AG04450 (cell line): ENCODE measurements at regions not wholly inside any gene's neighbourhood (a gene's known extent, or its start where the extent isn't known, plus 50 kb on each side); places are given as distances from the start of the nearest gene placed in this dataset.

Source experiments
- CTCF ChIA-PET: fragments of 300-600, 350-600 bp; formaldehyde crosslinking; extraction: SDS; loops from one replicate; lab custom pipeline; 2022; ENCODE audit warnings: antibody characterized with exemption, inconsistent platforms; lab: Charles Lee
- POLR2A ChIA-PET: fragments of 350-600 bp; formaldehyde crosslinking; extraction: SDS; loops from one replicate; lab custom pipeline; 2021; ENCODE audit warnings: antibody characterized with exemption, inconsistent platforms; lab: Yijun Ruan, JAX
- DNase-seq: peaks from one replicate; pipeline ENCODE4 v3.0.0-alpha.2; 2011; ENCODE audit warnings: low read depth, low spot score
- H3K27ac ChIP-seq: one replicate; pipeline ENCODE4 v1.5.1; 2012; ENCODE audit warnings: low read depth, low read length, control low read depth
- H3K27me3 ChIP-seq: one replicate; pipeline ENCODE4 v1.6.0; 2012; ENCODE audit warnings: low read length; ENCODE audit not compliant: control insufficient read depth, insufficient read depth
- H3K4me3 ChIP-seq: 2 replicates; pipeline ENCODE4 v1.5.1; 2011; ENCODE audit warnings: mild to moderate bottlenecking, low read depth, low read length, control low read depth
- H3K9me3 ChIP-seq: 2 replicates; pipeline ENCODE4 v1.5.1; 2012; ENCODE audit warnings: low read length; ENCODE audit not compliant: control insufficient read depth, insufficient read depth
- TF ChIP-seq, protein P1 (sequence below): IDR thresholded peaks from 2 replicates; pipeline ENCODE4 v1.5.1; 2011; ENCODE audit warnings: low read depth, low read length, control low read depth, inconsistent platforms

DNA sequence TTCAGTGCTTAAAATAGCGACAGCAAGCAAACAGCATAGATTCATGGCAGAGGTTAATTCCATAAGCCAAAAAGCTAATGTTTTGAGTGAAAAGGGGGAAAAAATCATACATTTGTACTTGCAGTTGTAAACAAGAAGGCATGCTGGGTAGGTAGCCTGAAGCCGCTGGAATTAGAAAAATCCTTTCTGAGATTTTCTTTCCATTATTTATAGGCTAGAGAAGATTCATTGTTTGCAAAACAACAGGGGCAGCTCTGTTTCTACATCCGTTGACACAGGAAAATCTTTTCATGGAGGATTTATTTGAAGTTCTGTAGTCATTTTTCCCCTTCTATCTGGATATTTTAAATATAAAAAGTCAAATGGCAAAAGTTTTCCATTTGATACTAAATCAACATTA lies 843.9 kb downstream of the QKI start:
- Histone ChIP-seq H3K9me3 (peaks cover 21% of the 10 kb centered on the region), H3K4me3 (no peak overlapping the region), H3K27me3 (no peaks in the 10 kb centered on the region), H3K27ac (no peak overlapping the region)
- CTCF ChIA-PET, result no interaction called here
- no peak for DNase-seq
- TF ChIP-seq, protein P1, sequence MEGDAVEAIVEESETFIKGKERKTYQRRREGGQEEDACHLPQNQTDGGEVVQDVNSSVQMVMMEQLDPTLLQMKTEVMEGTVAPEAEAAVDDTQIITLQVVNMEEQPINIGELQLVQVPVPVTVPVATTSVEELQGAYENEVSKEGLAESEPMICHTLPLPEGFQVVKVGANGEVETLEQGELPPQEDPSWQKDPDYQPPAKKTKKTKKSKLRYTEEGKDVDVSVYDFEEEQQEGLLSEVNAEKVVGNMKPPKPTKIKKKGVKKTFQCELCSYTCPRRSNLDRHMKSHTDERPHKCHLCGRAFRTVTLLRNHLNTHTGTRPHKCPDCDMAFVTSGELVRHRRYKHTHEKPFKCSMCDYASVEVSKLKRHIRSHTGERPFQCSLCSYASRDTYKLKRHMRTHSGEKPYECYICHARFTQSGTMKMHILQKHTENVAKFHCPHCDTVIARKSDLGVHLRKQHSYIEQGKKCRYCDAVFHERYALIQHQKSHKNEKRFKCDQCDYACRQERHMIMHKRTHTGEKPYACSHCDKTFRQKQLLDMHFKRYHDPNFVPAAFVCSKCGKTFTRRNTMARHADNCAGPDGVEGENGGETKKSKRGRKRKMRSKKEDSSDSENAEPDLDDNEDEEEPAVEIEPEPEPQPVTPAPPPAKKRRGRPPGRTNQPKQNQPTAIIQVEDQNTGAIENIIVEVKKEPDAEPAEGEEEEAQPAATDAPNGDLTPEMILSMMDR, result no peak
- POLR2A ChIA-PET, result no interaction called here

GRCh38 chr6:164252948-164253347 lies 838.4 kb downstream of the QKI start:
- TF ChIP-seq, protein P1, result no peak
- H3K9me3 ChIP-seq, result peaks cover 15% of the 10 kb centered on the region; the same call in 1 of the 2 replicates
- no peak overlapping the region for H3K4me3 ChIP-seq
- no peak overlapping the region for H3K27ac ChIP-seq
- H3K27me3 ChIP-seq, result no peaks in the 10 kb centered on the region
- POLR2A ChIA-PET, result no interaction called here
- CTCF ChIA-PET, result no interaction called here
- no peak for DNase-seq

DNA sequence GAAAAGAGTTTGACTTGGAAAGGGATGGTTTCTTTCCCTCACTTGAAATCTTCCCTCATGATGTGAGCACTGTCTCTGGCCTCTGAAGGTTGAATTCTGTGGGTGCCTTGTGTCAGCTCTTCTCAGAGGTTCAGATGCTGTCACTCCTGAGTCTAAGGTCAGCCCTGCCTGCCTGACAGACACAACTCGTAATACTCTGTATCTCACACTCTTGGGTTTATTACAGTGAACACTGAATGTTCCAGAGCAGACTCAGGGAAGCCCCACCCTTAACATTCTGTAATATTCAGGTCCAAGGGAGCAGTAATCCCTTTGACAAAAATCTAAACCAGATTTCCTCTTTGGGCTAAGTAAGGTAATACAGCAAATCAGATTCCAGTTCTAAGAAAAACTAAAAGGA lies 837.8 kb downstream of the QKI start:
- POLR2A ChIA-PET, result no interaction called here
- H3K9me3 ChIP-seq, result peaks cover 15% of the 10 kb centered on the region; the same call in 1 of the 2 replicates
- no peak overlapping the region for H3K4me3 ChIP-seq
- TF ChIP-seq, protein P1, result no peak
- no peaks in the 10 kb centered on the region for H3K27me3 ChIP-seq
- no peak for DNase-seq
- no peak overlapping the region for H3K27ac ChIP-seq
- CTCF ChIA-PET, result no interaction called here

- ChIA-PET POLR2A (no interaction called here), CTCF (no interaction called here)
- TF ChIP-seq, protein P1, result no peak
- Histone ChIP-seq H3K4me3 (no peak overlapping the region), H3K9me3 (peaks cover 40% of the 10 kb centered on the region), H3K27ac (no peak overlapping the region), H3K27me3 (no peaks in the 10 kb centered on the region)
- DNase-seq, result no peak
Measured at GRCh38 chr6:164247106-164247505, 832.6 kb downstream of the QKI start.

DNA sequence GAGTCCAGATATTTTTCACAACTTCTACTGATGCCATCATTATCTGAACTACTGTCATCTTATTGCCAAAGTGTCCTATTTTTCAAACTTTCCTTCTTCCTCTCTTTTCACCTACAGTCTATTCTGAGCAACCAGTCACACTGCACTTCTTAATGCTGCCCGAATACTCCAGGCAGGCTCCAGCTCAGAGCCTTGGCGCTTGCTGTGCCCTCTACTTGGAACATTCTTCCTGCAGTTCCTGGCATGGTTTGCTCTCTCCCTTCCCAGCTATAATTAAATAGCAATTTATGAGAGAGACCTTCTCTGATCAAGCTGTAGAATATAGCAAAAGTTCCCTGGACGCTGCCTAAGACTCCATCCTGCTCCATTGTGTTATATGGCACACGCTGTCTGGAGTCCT lies 831.6 kb downstream of the QKI start:
- Histone ChIP-seq H3K27ac (no peak overlapping the region), H3K9me3 (peaks cover 45% of the 10 kb centered on the region), H3K27me3 (no peaks in the 10 kb centered on the region), H3K4me3 (no peak overlapping the region)
- TF ChIP-seq, protein P1, result no peak
- ChIA-PET CTCF (no interaction called here), POLR2A (no interaction called here)
- DNase-seq, result no peak
